Astrocyte of the spinal cord (primary cell): ENCODE measurements at regions not wholly inside any gene's neighbourhood (a gene's known extent, or its start where the extent isn't known, plus 50 kb on each side); places are given as distances from the start of the nearest gene placed in this dataset.

Experiments used
- DNase-seq: peaks from one replicate; pipeline ENCODE4 v3.0.0; 2011; ENCODE audit warnings: low read depth, low spot score
- H3K4me3 ChIP-seq: 2 replicates; pipeline ENCODE4 v1.5.1; 2011; ENCODE audit warnings: low read depth, mild to moderate bottlenecking, low read length, moderate library complexity
- in situ Hi-C: cut with HindIII; loops from 2 replicates; pipeline ENCODE4 v1.10.0; 2017; ENCODE audit warnings: low sequenced_read_pairs
- TF ChIP-seq, protein P1 (sequence below): IDR thresholded peaks from 2 replicates; pipeline ENCODE4 v1.5.1; 2012; ENCODE audit warnings: low read depth, mild to moderate bottlenecking, low read length, inconsistent platforms

GRCh38 chr5:68748101-68748500 is 345.7 kb upstream of the SLC30A5 start:
- TF ChIP-seq, protein P1, sequence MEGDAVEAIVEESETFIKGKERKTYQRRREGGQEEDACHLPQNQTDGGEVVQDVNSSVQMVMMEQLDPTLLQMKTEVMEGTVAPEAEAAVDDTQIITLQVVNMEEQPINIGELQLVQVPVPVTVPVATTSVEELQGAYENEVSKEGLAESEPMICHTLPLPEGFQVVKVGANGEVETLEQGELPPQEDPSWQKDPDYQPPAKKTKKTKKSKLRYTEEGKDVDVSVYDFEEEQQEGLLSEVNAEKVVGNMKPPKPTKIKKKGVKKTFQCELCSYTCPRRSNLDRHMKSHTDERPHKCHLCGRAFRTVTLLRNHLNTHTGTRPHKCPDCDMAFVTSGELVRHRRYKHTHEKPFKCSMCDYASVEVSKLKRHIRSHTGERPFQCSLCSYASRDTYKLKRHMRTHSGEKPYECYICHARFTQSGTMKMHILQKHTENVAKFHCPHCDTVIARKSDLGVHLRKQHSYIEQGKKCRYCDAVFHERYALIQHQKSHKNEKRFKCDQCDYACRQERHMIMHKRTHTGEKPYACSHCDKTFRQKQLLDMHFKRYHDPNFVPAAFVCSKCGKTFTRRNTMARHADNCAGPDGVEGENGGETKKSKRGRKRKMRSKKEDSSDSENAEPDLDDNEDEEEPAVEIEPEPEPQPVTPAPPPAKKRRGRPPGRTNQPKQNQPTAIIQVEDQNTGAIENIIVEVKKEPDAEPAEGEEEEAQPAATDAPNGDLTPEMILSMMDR = no peak

DNA sequence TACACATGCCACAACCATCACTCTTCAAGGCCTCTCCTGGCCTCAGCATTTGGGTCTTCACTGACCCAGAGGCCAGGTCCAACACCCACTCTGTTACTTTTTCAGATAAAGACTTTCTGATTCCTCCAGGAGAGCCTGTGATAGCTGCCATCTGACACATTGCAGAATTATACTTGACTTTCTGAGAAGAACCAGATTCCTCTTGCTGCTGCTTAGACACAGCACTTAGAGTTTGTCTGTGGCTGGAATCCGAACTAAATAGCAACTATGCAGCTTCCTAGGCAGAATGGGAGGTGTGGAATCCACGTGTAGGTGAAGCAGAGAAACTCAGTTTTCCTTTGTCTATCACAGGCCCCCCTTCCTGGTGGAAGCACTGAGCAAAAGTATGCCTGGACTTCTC is 344.7 kb upstream of the SLC30A5 start:
- no peak for DNase-seq
- H3K4me3 ChIP-seq = no peak overlapping the region
- in situ Hi-C loops = no loop called here
- TF ChIP-seq, protein P1 = no peak

More at GRCh38 chr5:68748101-68748500, 345.7 kb upstream of the SLC30A5 start:
- no peak overlapping the region for H3K4me3 ChIP-seq
- DNase-seq = no peak
- in situ Hi-C loops = no loop called here

- TF ChIP-seq, protein P1 = no peak
- no peak for DNase-seq
- in situ Hi-C loops = no loop called here
- no peak overlapping the region for H3K4me3 ChIP-seq
Observed at GRCh38 chr5:68749631-68750030, 344.2 kb upstream of the SLC30A5 start.

GRCh38 chr5:68751661-68752060 is 342.2 kb upstream of the SLC30A5 start:
- DNase-seq = no peak
- TF ChIP-seq, protein P1 = no peak

DNA sequence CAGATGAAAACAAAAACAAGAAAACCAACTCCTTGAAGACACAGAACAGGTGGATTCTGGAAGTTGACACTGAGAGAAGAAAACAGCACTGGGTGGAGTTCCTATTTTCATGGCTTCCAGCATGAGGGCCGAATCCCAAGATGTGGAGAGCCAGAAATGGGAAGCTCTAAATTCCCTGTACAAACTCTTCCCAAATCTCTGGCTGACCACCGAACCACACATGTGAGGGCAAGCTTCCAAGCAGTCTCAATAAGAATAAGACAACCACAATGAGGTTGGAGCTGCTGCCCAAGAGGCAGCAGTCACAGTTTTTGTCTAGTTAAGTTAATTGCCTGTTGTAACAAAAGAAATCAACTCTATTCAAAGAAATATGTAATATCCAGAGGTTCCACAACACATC is 339.3 kb upstream of the SLC30A5 start:
- no peak for DNase-seq
- no peak overlapping the region for H3K4me3 ChIP-seq
- TF ChIP-seq, protein P1 = no peak
- in situ Hi-C loops = no loop called here

More at GRCh38 chr5:68751661-68752060, 342.2 kb upstream of the SLC30A5 start:
- H3K4me3 ChIP-seq = no peak overlapping the region
- in situ Hi-C loops = no loop called here

- H3K4me3 ChIP-seq = no peak overlapping the region
- TF ChIP-seq, protein P1 = no peak
- in situ Hi-C loops = no loop called here
- DNase-seq = no peak
Observed at GRCh38 chr5:68755293-68755692, 338.5 kb upstream of the SLC30A5 start.

DNA sequence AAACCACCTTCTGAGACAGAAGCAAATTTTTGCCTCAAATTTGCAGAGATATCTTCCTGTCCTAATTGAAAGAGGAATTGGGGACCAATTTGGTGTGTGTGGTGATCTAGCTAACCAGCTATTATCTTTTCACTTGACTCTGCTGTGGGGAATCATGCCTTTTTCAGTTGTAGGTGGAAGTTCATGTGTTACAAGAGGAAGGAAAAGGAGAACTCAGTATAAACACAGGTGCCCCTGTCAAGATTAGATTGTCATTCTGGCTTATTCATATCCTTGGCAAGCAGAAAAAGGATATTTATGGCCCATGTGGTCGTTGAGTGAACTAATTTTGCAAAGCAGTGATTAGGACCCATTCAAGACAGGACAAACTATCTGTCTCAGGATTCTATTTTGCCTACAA is 336.8 kb upstream of the SLC30A5 start:
- no peak for DNase-seq
- no peak overlapping the region for H3K4me3 ChIP-seq
- TF ChIP-seq, protein P1 = no peak
- in situ Hi-C loops = no loop called here
